Mesendoderm (in vitro differentiated cells): ENCODE measurements at regions not wholly inside any gene's neighbourhood (a gene's known extent, or its start where the extent isn't known, plus 50 kb on each side); places are given as distances from the start of the nearest gene placed in this dataset.

Experiments used
- DNase-seq: peaks from one replicate; pipeline ENCODE4 v3.0.0; 2013
- H2AK5ac ChIP-seq: 2 replicates; pipeline ENCODE4 v1.6.1; 2013; ENCODE audit warnings: low read length, inconsistent platforms
- H2BK120ac ChIP-seq: 2 replicates; pipeline ENCODE4 v1.6.1; 2013; ENCODE audit warnings: low read depth, mild to moderate bottlenecking, low read length, moderate library complexity, mixed read lengths
- H2BK15ac ChIP-seq: replicated peaks from 2 replicates; pipeline ENCODE4 v1.6.1; 2013; ENCODE audit warnings: low read depth, mild to moderate bottlenecking, moderate library complexity
- H2BK5ac ChIP-seq: 2 replicates; pipeline ENCODE4 v1.6.1; 2013; ENCODE audit warnings: low read length, inconsistent platforms
- H3K18ac ChIP-seq: 2 replicates; pipeline ENCODE4 v1.6.1; 2013; ENCODE audit warnings: mild to moderate bottlenecking, low read length, mixed read lengths
- H3K23ac ChIP-seq: one replicate; pipeline ENCODE4 v1.6.1; 2013; ENCODE audit warnings: low read length
- H3K27ac ChIP-seq: 2 replicates; pipeline ENCODE4 v1.5.1; 2013; ENCODE audit warnings: low read depth, mild to moderate bottlenecking, inconsistent platforms, low read length, moderate library complexity
- H3K27me3 ChIP-seq: 2 replicates; pipeline ENCODE4 v1.6.1; 2013; ENCODE audit warnings: low read length, control low read depth, mild to moderate bottlenecking, inconsistent platforms; ENCODE audit not compliant: insufficient read depth, poor library complexity
- H3K36me3 ChIP-seq: 2 replicates; pipeline ENCODE4 v1.6.1; 2013; ENCODE audit warnings: low read length, inconsistent platforms; ENCODE audit not compliant: control insufficient read depth, insufficient read depth
- H3K4ac ChIP-seq: one replicate; pipeline ENCODE4 v1.6.1; 2013; ENCODE audit warnings: low read depth, mild to moderate bottlenecking, low read length, moderate library complexity
- H3K4me1 ChIP-seq: 2 replicates; pipeline ENCODE4 v1.6.1; 2013; ENCODE audit warnings: low read depth, low read length, inconsistent platforms; ENCODE audit not compliant: control insufficient read depth
- H3K4me2 ChIP-seq: 2 replicates; pipeline ENCODE4 v1.6.1; 2013; ENCODE audit warnings: low read length
- H3K4me3 ChIP-seq: 2 replicates; pipeline ENCODE4 v1.5.1; 2013; ENCODE audit warnings: mild to moderate bottlenecking, low read length
- H3K56ac ChIP-seq: one replicate; pipeline ENCODE4 v1.6.1; 2013; ENCODE audit warnings: low read length
- H3K79me1 ChIP-seq: 2 replicates; pipeline ENCODE4 v1.6.1; 2013; ENCODE audit warnings: low read length, inconsistent platforms
- H3K79me2 ChIP-seq: 2 replicates; pipeline ENCODE4 v1.6.1; 2013; ENCODE audit warnings: mild to moderate bottlenecking, low read length; ENCODE audit not compliant: control insufficient read depth, insufficient read depth
- H3K9ac ChIP-seq: 2 replicates; pipeline ENCODE4 v1.6.1; 2013; ENCODE audit warnings: low read length, inconsistent platforms
- H4K5ac ChIP-seq: one replicate; pipeline ENCODE4 v1.6.1; 2013; ENCODE audit warnings: low read length
- H4K8ac ChIP-seq: one replicate; pipeline ENCODE4 v1.6.1; 2013; ENCODE audit warnings: low read depth, mild to moderate bottlenecking, control low read depth, low read length, moderate library complexity
- WGBS: extraction: QIAGEN DNeasy Blood & Tissue Kit; methylation state at CpG from one replicate; pipeline ENCODE4 v1.1.7; 2013; ENCODE audit warnings: low lambda C conversion rate, missing lambda C conversion rate; ENCODE audit not compliant: insufficient coverage; ENCODE audit errors: extremely low coverage; 5-methylcytosine and 5-hydroxymethylcytosine counted together

- Histone ChIP-seq H3K4me1 (no peaks in the 10 kb centered on the region), H3K9ac (no peak overlapping the region), H4K5ac (no peak overlapping the region), H2BK5ac (no peak overlapping the region), H3K36me3 (no peaks in the 10 kb centered on the region), H2BK15ac (no peak overlapping the region), H3K4me2 (no peak overlapping the region), H3K18ac (no peak overlapping the region), H3K79me2 (no peaks in the 10 kb centered on the region), H3K23ac (no peak overlapping the region), H3K56ac (no peak overlapping the region), H2AK5ac (no peak overlapping the region), H3K27ac (no peak overlapping the region), H3K4me3 (no peak overlapping the region), H2BK120ac (no peak overlapping the region), H3K79me1 (no peaks in the 10 kb centered on the region), H3K27me3 (no peaks in the 10 kb centered on the region), H4K8ac (no peak overlapping the region), H3K4ac (no peak overlapping the region)
- DNase-seq, result no peak
- no CpG with 5 or more reads among the region's 11 CpGs for WGBS
Observed at GRCh38 chr16:65787921-65788320, 578.6 kb upstream of the CDH5 start.

- Histone ChIP-seq H3K27me3 (no peaks in the 10 kb centered on the region), H3K79me2 (no peaks in the 10 kb centered on the region), H3K9ac (no peak overlapping the region), H3K27ac (no peak overlapping the region), H3K18ac (no peak overlapping the region), H3K56ac (no peak overlapping the region), H2BK120ac (no peak overlapping the region), H2BK5ac (no peak overlapping the region), H3K4me1 (no peaks in the 10 kb centered on the region), H2BK15ac (no peak overlapping the region), H3K4me2 (no peak overlapping the region), H4K8ac (no peak overlapping the region), H3K4me3 (no peak overlapping the region), H3K79me1 (no peaks in the 10 kb centered on the region), H3K4ac (no peak overlapping the region), H4K5ac (no peak overlapping the region), H2AK5ac (no peak overlapping the region), H3K23ac (no peak overlapping the region), H3K36me3 (no peaks in the 10 kb centered on the region)
- WGBS, result no CpG with 5 or more reads among the region's 5 CpGs
- no peak for DNase-seq
Observed at GRCh38 chr16:65786916-65787315, 579.6 kb upstream of the CDH5 start.

- no peak for DNase-seq
- Histone ChIP-seq H3K36me3 (no peaks in the 10 kb centered on the region), H3K79me2 (no peaks in the 10 kb centered on the region), H3K4me3 (no peak overlapping the region), H2BK5ac (no peak overlapping the region), H3K27me3 (no peaks in the 10 kb centered on the region), H4K5ac (no peak overlapping the region), H2BK120ac (no peak overlapping the region), H3K18ac (no peak overlapping the region), H4K8ac (no peak overlapping the region), H3K4ac (no peak overlapping the region), H2BK15ac (no peak overlapping the region), H2AK5ac (no peak overlapping the region), H3K79me1 (no peaks in the 10 kb centered on the region), H3K23ac (no peak overlapping the region), H3K4me1 (no peaks in the 10 kb centered on the region), H3K4me2 (no peak overlapping the region), H3K27ac (no peak overlapping the region), H3K56ac (no peak overlapping the region), H3K9ac (no peak overlapping the region)
- WGBS, result no CpG with 5 or more reads among the region's 7 CpGs
Observed at GRCh38 chr16:65783709-65784474, 582.6 kb upstream of the CDH5 start.

GRCh38 chr16:65782611-65783600, 583.6 kb upstream of the CDH5 start:
- no peak overlapping the region for H3K4me2 ChIP-seq
- no peak overlapping the region for H3K4me3 ChIP-seq
- no peak overlapping the region for H3K9ac ChIP-seq
- H3K4me1 ChIP-seq, result no peaks in the 10 kb centered on the region
- H2BK15ac ChIP-seq, result no peak overlapping the region
- no peaks in the 10 kb centered on the region for H3K79me2 ChIP-seq
- no CpG with 5 or more reads among the region's 13 CpGs for WGBS
- no peaks in the 10 kb centered on the region for H3K79me1 ChIP-seq
- no peaks in the 10 kb centered on the region for H3K27me3 ChIP-seq
- H3K27ac ChIP-seq, result no peak overlapping the region
- H3K56ac ChIP-seq, result no peak overlapping the region
- no peak overlapping the region for H2BK5ac ChIP-seq
- no peak overlapping the region for H2AK5ac ChIP-seq
- no peaks in the 10 kb centered on the region for H3K36me3 ChIP-seq
- no peak overlapping the region for H3K4ac ChIP-seq
- no peak overlapping the region for H4K5ac ChIP-seq
- DNase-seq, result peak; percentile 36
- H3K18ac ChIP-seq, result peak overlapping the region; percentile 65
- H2BK120ac ChIP-seq, result no peak overlapping the region
- no peak overlapping the region for H4K8ac ChIP-seq
- no peak overlapping the region for H3K23ac ChIP-seq

GRCh38 chr16:65781855-65782254, 584.6 kb upstream of the CDH5 start:
- no peaks in the 10 kb centered on the region for H3K27me3 ChIP-seq
- H3K4me1 ChIP-seq, result no peaks in the 10 kb centered on the region
- no peaks in the 10 kb centered on the region for H3K79me1 ChIP-seq
- H3K4me2 ChIP-seq, result no peak overlapping the region
- no peak overlapping the region for H3K27ac ChIP-seq
- no peak overlapping the region for H2BK120ac ChIP-seq
- no peak overlapping the region for H3K4me3 ChIP-seq
- no peak overlapping the region for H2BK5ac ChIP-seq
- H4K8ac ChIP-seq, result no peak overlapping the region
- no peaks in the 10 kb centered on the region for H3K36me3 ChIP-seq
- H3K9ac ChIP-seq, result no peak overlapping the region
- no peak overlapping the region for H3K4ac ChIP-seq
- H3K18ac ChIP-seq, result no peak overlapping the region
- H2AK5ac ChIP-seq, result no peak overlapping the region
- DNase-seq, result no peak
- H4K5ac ChIP-seq, result no peak overlapping the region
- H3K23ac ChIP-seq, result no peak overlapping the region
- no peaks in the 10 kb centered on the region for H3K79me2 ChIP-seq
- H3K56ac ChIP-seq, result no peak overlapping the region
- H2BK15ac ChIP-seq, result no peak overlapping the region
